Head of caudate nucleus (tissue), 42 donors: ENCODE measurements at regions not wholly inside any gene's neighbourhood (a gene's known extent, or its start where the extent isn't known, plus 50 kb on each side); places are given as distances from the start of the nearest gene placed in this dataset.
"Not testable (repeated sequence)": the region's sequence is repeated elsewhere in the genome, so short reads cannot be mapped to it uniquely, and the experiment has no call there.

ENCODE experiments used
- DNase-seq, 42 donors: peaks; one replicate each; pipeline versions ENCODE4 v3.0.0 to v3.0.0-alpha.2; 2020 to 2021; ENCODE audit warnings: mixed read lengths in 7 of 42
- intact Hi-C: fragments of 100-400 bp; cut with DNase I; formaldehyde crosslinking; loops from one replicate; pipeline ENCODE4 v1.15.0; 2022

DNA sequence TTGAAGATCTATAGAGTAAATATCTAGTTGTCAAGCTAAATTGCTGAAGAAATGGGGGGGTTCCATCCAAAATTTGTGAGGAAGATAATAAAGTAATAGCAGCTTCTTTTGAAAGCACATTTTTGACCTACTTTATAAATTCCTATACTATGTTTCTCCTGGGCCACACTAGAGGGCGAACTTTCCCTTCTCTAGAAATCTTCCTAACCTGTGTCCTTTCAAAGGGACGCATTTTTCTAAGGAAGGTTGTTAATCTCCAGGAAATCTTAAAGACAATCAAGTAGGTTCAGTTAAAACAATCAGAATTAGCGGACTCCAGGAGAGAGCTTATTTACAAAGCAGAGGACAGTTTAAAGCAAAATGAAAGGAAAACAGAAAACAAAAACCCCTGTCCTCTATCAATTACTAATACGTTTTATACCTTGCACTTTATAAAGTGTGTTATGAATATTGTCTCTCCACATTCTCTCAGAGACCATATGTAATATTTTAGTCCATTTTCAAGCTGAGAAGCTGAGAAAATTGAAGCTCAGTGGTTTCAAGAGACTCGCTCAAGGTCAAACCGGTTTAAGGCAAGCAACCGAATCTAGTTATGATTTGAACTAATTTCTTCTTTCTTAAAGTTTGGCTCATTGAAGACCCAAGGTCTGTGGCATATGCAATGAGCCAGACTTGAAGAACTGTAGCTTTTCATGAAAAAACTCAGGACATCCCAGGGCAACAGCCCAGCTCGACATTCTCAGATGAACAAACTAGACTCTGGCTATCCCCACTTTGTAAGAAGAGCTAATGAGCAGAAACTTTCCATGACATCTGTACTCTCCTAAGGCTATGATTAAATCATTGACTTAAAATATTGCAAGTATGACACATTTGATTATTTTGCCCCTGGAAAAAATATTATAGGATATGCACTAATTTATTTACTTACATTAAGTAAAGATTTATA lies 273.6 kb downstream of the PAX3 start:
- peak in 15 of 42 donors; percentile 11 to 55 (median 25) for DNase-seq
- intact Hi-C loops = no loop called here

DNA sequence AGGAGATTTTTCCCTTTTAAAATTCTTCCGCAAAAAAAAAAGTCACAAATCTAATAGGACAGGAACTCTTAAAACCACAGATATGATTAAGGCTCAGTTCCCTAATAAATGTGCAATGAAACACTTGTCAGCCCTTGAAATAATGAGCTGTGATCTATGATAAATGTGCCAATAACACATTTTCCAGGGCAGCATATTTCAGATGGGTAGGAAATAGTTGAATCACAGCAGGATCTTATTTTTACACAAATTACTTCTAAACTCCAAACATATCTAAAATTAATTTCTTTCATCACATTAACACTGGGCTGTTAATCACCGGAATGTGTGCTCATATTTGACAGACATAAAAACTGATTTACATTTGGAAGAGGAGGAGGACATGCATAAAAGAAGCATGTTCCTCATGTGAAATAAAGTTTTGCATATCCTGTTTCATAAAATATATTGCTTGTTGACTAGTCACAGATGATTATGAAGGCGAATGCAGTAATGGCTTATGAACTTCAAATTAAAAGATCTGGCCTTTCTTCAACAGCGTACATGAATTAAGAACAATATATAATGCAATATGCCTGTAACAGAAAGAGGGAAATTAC lies 281.4 kb downstream of the PAX3 start:
- intact Hi-C loops = no loop called here
- no peak for DNase-seq

DNA sequence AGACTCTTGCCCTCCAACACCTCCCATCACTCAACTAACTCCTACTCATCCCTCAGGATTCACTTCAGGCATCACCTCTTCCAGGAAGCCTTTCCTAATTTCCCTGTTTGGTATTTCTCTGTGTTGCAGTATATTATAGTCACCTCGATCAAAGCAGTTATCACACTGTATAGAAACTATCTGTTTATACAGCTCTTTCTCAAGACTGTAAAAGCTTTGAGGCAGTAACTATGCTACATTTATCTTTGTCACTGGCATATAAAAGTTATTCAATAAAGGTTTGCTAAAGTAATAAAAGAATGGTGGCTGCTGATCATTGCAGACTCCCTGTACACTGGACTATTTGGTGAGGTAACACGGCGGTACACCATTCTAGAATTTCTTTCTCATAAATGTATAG lies 284.9 kb downstream of the PAX3 start:
- DNase-seq = no peak

DNA sequence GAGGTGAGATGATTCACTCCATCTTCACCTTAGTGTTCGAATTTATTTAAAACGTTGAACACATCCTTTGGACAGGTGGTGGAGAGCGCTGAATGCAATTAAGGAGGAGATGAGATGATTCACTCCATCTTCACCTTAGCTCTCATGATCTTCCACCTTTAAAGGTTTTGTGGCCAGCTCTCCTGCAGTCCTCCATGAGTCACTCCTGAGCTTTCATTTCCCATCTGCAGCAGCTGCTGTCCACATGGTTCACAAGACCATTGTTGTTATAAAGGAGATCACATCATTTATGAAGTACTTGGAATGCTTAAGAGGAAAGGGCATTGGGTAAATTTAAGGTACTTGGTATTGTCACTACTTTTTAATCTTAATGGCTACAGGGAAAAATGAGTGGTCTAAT lies 298.5 kb downstream of the PAX3 start:
- no peak for DNase-seq

More for the DNA sequence above, 284.9 kb downstream of the PAX3 start:
- intact Hi-C loops = no loop called here

DNA sequence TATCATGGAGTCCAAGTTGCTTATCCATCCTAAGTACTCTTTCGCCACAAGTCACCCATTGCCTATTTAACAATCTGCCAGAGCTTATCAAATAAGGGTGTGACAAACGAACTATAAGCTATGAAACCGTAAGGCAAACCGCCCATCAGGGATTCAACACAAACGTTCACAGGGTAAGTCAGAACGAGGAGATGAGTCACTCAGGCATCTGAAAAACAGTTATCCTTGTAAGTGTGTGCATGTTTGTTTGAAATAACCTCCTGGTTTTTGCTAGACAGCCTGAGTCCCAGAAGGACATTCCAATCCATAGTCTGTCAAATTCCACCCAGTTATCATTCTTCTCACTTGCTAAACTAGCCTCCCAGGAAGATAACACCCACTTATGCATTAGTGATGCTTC lies 299.1 kb downstream of the PAX3 start:
- DNase-seq = no peak
- intact Hi-C loops = no loop called here

More for the DNA sequence above, 298.5 kb downstream of the PAX3 start:
- intact Hi-C loops = no loop called here

DNA sequence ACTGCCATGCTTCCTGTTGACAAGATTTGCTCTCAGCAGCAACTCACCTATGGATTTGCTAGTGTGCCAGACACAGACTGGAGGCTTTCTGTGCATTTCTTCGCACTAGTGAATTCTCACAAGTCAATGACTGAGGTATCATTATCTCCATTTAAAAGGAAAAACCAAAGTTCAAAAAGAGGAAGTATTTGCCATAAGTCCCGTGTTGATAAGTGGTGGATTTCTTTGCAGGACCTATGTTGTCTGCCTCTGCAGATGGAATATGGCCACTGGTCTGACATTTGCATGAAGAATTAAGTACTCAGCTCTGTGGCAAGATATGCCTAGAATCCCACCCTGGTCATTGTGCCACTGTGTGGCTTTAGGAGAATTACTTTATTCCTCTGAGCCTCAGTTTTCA lies 299.6 kb downstream of the PAX3 start:
- intact Hi-C loops = no loop called here
- DNase-seq = no peak

DNA sequence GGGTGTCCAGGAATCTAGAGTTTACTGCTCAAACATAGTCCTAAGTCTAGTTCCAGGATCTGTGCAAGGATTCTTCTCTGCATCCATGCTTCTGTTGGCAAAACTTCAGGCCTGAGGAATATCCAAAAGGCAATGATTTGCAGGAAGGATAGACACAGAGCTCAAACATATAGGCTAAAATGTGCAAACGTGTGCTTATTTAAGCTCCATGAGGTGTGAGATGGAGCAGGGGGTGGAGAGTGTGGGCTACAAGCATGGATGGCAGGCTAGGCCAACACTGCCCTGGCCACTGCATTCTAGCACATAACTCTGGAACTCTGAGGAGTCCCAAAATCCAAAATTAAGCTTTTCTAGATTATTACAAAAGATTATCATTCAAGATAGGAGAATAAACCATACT lies 301.1 kb downstream of the PAX3 start:
- no peak for DNase-seq
- intact Hi-C loops = no loop called here

DNA sequence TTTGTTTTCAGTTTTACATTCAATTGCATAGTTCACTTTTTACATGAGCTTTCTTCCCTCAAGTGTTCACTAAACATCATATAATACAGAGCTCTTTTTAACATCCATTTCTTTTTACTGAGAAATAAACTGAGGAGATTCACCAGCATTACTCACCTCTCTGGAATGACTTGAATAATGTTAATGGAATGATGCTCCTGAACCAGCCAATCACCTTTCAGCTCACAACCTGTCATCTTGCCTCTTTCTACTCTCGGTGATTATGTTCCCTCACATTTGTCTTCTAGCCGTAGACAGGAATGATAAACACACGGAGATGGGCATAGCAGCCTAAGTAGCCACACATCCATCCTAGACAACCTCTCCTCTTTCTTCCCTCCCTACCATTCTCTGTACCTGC lies 301.7 kb downstream of the PAX3 start:
- intact Hi-C loops = no loop called here
- no peak for DNase-seq

DNA sequence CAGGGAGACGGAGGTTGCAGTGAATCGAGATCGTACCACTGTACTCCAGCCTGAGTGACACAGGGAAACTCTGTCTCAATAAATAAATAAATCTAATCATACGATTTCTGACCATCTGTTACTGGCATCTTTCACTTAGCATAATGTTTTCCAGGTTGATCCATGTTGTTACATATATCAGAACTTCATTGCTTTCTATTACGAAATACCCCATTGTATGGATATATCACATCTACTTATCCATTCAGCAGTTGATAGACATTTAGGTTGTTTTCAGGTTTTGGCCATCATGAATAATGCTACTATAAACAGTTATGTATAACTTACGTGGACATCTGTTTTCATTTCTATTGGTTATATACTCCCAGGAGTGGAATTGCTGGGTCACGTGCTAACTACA lies 303.9 kb downstream of the PAX3 start:
- intact Hi-C loops = no loop called here
- no peak for DNase-seq

DNA sequence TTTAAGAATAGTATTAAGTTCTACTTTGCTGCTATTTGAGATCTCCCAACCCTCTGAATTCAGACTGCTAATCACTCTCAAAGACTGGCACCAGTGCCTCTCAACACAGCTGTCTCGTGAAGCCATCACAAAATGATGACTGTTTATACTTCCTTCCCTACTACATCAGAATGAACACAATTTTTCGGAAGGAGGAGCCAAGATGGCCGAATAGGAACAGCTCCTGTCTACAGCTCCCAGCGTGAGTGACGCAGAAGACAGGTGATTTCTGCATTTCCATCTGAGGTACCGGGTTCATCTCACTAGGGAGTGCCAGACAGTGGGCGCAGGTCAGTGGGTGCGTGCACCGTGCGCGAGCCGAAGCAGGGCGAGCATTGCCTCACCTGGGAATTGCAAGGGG lies 314.4 kb downstream of the PAX3 start:
- intact Hi-C loops, DNase-seq: not testable (repeated sequence)

DNA sequence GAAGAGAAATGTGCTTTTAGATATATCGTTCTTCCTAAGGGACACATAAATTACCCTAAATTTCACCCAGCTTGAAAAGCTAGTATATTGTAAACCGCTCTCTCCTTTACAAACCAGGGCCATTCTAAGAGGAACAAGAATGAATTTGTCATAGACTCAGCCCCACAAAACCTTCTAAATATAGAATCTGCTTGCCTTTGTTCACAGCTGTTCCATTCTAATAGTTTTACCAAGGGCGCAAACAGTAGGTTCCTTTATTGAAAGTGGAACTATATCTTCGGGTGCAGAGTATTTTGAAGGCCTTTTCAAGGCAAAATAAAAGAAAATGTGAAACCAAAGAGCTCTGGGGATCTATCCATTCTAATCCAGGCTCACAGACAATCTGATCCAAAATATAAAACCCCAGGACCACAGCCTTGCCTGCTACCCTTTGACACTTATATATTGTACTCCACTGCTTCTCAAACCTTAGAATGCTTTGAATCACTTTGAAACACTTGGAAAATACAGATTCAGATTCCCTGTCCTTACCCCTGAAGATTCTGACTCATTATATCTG lies 316.8 kb downstream of the PAX3 start:
- intact Hi-C loops = no loop called here

DNA sequence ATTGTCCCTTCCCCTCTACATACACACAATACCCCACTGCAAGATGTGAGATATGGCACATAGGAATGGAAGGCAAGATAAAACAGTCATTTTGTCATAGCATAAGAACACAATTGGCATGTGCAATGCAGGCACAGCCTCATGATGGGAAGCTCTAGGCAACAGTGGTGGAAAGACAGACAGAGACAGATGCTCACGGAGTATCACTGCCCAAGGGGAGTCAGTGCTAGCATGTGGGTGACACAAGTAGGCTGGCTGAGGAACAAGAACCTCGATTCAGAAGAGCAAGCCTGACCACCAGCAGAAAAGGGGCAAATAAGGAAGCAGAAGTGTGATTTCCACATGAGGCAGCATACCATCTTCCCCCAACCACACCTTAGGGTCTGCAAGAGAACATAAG lies 323.6 kb downstream of the PAX3 start:
- intact Hi-C loops = no loop called here
- DNase-seq = no peak

More for the DNA sequence above, 316.8 kb downstream of the PAX3 start:
- no peak for DNase-seq

DNA sequence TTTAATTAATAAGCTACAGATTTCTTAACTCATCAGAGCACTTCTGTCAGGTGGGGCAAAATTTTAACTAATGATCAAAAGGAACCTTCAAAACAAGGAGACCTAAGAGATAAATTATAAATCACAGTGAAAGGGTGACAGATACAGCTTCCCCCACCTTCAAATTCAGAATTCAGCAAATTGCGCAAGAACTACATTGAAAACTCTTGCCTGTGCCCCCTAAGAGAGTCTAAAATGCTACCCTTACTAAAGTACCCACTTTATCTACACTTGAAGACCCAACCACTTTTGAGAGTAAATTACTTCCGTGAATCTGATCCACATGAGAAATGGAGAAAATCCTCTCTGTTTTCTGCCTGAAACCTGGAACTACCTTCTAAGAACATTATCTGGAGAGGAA lies 324.9 kb downstream of the PAX3 start:
- intact Hi-C loops = no loop called here
- no peak for DNase-seq

DNA sequence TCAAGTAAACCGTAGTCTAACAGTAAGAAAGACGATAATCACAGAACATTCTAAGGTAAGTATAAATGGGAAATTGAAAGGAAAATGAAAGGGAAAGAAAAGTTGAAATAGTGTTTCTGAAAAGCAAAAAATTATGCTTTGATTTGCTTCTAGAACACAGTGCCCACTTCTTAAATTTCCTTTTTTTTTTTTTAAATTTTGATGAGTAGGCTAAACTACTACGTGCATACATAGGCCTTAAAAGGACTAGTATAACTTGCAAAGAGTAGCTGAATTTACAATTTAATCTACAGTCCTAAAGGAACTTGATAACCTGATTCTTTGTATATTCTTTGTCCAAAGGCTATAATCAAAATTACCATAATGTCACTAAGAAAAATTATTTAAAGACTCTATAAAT lies 325.3 kb downstream of the PAX3 start:
- no peak for DNase-seq
- intact Hi-C loops = no loop called here

DNA sequence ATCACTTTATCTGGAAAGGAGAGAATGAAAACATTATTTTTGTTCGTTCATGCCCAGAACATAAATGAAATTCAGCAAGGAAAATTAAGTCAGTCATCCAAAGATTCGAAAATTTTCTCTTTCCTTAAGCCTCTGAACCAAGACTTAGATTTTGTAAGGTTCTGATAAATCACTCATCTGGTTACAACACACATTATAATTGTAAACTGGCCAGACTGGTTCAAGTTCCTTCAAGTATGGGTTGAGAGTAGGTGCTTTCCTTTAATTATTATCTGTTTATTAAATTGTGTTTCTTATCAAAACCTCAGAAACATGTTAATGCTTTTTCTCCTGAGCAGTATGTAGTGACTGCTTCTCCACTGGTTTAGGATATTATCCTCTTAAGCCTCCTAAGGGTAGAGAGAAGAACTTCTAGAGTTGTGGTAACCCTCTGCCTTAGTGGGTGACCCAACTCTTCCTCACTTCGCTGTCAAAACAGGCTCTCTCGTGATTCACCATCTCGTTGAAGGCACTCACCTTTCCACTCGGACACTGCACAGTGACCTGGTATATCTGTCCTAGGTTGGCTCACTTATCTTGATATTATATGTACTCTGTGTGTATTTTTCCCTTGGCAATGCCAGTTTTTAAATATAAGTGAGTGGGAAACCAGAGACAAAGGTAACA lies 325.9 kb downstream of the PAX3 start:
- no peak for DNase-seq
- intact Hi-C loops = no loop called here

DNA sequence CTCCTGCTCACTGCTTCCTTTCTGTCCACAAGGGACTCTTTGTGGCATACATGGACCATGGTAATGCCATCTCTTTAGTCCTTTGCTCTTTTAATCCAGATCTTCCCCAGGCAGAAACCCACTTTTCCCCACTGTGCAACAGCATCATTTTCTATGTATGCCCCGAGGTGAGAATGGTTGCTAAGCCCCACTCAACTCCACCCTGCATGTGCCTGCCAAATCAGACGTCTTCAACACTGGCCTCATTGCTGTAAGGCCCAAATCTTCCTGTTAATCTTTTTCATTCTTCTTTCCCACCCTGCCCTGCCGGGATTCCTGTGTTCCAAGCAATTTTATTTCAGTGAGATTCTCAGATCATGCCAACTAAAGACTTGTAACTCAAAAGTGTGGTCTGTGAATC lies 328.4 kb downstream of the PAX3 start:
- no peak for DNase-seq
- intact Hi-C loops = no loop called here

DNA sequence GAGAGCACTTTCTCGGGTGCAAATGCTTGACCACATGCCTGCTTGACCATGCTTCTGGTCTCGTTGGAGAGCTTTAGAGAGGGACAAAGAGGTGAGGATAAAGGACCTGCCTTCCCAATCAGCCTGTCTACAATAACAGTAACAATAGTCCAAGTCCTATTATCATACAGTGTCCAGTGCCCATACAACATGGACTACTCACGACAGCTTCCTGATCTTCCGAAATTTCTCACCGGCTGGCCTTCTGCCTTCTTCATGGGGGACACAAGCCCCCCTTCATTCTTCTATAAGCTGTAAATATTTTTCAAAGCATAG lies 329.0 kb downstream of the PAX3 start:
- DNase-seq = no peak
- intact Hi-C loops = no loop called here

DNA sequence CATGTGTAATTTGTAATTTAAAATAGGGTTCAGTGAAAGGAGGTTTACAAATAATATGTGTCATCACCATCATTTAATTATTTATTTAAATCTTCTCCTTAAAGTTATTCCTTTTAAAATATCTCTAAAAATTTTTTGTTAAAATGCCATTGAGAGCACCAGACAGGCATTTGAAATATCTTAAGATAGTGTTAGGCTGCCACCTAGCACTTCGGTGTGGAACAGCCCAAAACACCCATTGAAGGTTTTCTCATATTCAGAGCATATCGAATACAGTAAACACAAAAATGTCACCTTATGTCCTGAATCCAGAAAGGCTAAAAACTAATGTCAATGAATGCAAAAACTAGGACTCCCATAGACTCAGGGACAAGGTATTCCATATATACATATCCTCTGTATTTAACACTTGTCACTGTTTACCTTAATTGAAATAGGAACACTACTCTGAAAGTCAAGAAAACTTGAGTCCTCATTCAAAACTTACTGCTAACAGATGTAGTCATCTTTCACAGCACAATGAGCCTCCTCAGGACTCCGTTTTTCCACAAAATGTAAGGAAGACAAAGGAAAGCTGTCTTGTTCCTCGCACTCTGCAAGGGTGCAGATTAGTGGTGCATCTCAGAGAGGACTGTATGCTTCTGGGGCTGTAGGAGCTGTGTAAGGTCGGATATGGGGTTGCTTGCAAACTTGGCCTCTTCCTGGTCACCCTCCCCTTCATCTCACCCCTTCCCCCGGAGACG lies 329.5 kb downstream of the PAX3 start:
- DNase-seq = peak in 38 of 42 donors; percentile 9 to 75 (median 44)
- intact Hi-C loops = no loop called here

DNA sequence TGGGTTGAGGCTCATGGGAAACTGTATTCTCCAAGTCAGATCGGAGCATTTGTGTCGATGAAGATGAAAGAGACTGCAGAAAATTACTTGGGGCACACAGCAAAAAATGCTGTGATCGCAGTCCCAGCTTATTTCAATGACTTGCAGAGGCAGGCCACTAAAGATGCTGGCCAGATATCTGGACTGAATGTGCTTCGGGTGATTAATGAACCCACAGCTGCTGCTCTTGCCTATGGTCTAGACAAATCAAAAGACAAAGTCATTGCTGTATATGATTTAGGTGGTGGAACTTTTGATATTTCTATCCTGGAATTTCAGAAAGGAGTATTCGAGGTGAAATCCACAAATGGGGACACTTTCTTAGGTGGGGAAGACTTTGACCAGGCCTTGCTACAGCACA lies 336.6 kb downstream of the PAX3 start:
- intact Hi-C loops = no loop called here
- DNase-seq = no peak
